ENCODE measurements at regions not wholly inside any gene's neighbourhood (a gene's known extent, or its start where the extent isn't known, plus 50 kb on each side); places are given as distances from the start of the nearest gene placed in this dataset.

DNA sequence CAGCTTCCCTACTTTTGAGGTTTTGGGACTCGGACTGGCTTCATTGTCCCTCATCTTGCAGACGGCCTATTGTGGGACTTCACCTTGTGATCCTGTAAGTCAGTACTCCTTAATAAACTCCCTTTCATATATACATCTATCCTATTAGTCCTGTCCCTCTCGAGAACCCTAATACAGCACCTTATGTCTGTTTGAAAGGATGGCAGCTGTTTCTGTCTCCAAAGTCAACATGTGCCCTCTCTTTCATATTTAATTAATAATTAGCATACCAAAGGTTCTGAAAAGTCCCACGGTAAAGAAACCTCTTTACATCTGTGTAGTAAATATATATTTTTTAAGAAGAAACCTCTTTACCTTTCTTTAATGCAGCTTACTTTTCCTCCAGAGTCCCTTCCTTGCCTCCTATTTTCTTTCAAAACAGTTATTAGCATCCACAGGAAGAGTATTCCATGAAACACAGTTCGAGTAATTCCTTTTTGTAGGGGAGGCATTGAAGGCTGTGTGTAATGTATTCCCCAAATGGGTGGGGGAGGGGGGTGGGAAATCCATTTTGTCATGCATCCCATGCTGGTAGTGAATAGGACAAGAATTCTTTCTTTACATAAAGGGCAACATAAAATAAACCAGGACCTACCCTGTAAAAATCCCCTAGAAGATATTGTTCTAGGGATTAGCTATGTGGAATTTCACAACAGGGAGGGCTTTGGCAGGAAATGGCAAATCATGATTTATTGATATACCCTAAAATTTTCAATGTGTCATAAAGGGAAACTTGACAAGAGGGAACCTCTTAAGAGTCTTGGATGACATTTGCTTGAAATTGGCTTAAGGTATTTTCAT is 241.5 kb downstream of the SUDS3 start:
- ChIA-PET POLR2A (no interaction called here), CTCF (ENCODE audit: low intra/inter-chr PET ratio) (no interaction called here)
- Histone ChIP-seq H4K20me1 (replicated peaks; ENCODE audit: control insufficient read depth, insufficient read depth, low read length) (no peaks in the 10 kb centered on the region), H3K4me1 (replicated peaks in 1 of 2; ENCODE audit: control insufficient read depth in 2 of 2, insufficient read depth in 2 of 2, low read length in 2 of 2) (no peaks in the 10 kb centered on the region), H3K4me2 (ENCODE audit: insufficient read depth, low read length) (no peak overlapping the region), H3K27ac (ENCODE audit: extremely low read depth, low read depth, low read length) (no peak overlapping the region), H3K27me3 (ENCODE audit: control insufficient read depth in 2 of 2, insufficient read depth in 2 of 2, low read length in 2 of 2) (no peaks in the 10 kb centered on the region), H3K9me1 (ENCODE audit: control insufficient read depth, insufficient read depth, low read length) (no peaks in the 10 kb centered on the region), H3K9ac (ENCODE audit: insufficient read depth in 1 of 2, low read depth in 2 of 2, low read length in 2 of 2) (no peak overlapping the region), H3K36me3 (ENCODE audit: control insufficient read depth, insufficient read depth, low read length) (no peaks in the 10 kb centered on the region), H3K4me3 (no peak overlapping the region), H3K79me2 (ENCODE audit: control insufficient read depth, insufficient read depth, low read length) (no peaks in the 10 kb centered on the region), H2AFZ (ENCODE audit: low read depth, low read length) (no peak overlapping the region), H3K9me3 (replicated peaks; ENCODE audit: control insufficient read depth, insufficient read depth, low read depth, low read length) (no peaks in the 10 kb centered on the region)
- no TSS peak for BruUV-seq (replicated peaks)
- FAIRE-seq (no peak), DNase-seq (ENCODE audit: extremely low read depth in 1 of 4, low spot score in 3 of 4) (no peak), ATAC-seq (no peak)
- WGBS (ENCODE audit: insufficient coverage, low coverage, missing lambda C conversion rate) = 2% methylated on average over 5 of the region's 5 CpGs
- in situ Hi-C loops (cut with MboI) = no loop called here
- intact Hi-C loops (cut with micrococcal nuclease) = no loop called here
- TF ChIP-seq PHB2 (IDR thresholded peaks at IDR 0.05; ENCODE audit: low read depth) (no peak), TAF7 (tag; IDR thresholded peaks at IDR 0.05) (no peak), RBM14 (IDR thresholded peaks at IDR 0.05; ENCODE audit: borderline replicate concordance, insufficient read depth, low read depth, low read length) (no peak), HDAC1 (IDR thresholded peaks at IDR 0.05) (no peak), KLF6 (CRISPR knock-in tag; IDR thresholded peaks at IDR 0.05; ENCODE audit: borderline replicate concordance) (no peak), RBM25 (IDR thresholded peaks at IDR 0.05; ENCODE audit: low read depth, low read length, severe bottlenecking) (no peak), ZNF146 (CRISPR knock-in tag; IDR thresholded peaks at IDR 0.05; ENCODE audit: unreplicated experiment) (no peak), ZBTB8A (IDR thresholded peaks at IDR 0.05; ENCODE audit: partially characterized antibody) (no peak), NR2F6 (CRISPR knock-in tag; IDR thresholded peaks at IDR 0.05) (no peak)
- TF ChIP-seq, protein P1, sequence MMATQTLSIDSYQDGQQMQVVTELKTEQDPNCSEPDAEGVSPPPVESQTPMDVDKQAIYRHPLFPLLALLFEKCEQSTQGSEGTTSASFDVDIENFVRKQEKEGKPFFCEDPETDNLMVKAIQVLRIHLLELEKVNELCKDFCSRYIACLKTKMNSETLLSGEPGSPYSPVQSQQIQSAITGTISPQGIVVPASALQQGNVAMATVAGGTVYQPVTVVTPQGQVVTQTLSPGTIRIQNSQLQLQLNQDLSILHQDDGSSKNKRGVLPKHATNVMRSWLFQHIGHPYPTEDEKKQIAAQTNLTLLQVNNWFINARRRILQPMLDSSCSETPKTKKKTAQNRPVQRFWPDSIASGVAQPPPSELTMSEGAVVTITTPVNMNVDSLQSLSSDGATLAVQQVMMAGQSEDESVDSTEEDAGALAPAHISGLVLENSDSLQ (IDR thresholded peaks at IDR 0.05) = no peak
- TF ChIP-seq, protein P2, sequence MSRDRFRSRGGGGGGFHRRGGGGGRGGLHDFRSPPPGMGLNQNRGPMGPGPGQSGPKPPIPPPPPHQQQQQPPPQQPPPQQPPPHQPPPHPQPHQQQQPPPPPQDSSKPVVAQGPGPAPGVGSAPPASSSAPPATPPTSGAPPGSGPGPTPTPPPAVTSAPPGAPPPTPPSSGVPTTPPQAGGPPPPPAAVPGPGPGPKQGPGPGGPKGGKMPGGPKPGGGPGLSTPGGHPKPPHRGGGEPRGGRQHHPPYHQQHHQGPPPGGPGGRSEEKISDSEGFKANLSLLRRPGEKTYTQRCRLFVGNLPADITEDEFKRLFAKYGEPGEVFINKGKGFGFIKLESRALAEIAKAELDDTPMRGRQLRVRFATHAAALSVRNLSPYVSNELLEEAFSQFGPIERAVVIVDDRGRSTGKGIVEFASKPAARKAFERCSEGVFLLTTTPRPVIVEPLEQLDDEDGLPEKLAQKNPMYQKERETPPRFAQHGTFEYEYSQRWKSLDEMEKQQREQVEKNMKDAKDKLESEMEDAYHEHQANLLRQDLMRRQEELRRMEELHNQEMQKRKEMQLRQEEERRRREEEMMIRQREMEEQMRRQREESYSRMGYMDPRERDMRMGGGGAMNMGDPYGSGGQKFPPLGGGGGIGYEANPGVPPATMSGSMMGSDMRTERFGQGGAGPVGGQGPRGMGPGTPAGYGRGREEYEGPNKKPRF (IDR thresholded peaks at IDR 0.05; ENCODE audit: low read depth, low read length) = no peak
- TF ChIP-seq, protein P3, sequence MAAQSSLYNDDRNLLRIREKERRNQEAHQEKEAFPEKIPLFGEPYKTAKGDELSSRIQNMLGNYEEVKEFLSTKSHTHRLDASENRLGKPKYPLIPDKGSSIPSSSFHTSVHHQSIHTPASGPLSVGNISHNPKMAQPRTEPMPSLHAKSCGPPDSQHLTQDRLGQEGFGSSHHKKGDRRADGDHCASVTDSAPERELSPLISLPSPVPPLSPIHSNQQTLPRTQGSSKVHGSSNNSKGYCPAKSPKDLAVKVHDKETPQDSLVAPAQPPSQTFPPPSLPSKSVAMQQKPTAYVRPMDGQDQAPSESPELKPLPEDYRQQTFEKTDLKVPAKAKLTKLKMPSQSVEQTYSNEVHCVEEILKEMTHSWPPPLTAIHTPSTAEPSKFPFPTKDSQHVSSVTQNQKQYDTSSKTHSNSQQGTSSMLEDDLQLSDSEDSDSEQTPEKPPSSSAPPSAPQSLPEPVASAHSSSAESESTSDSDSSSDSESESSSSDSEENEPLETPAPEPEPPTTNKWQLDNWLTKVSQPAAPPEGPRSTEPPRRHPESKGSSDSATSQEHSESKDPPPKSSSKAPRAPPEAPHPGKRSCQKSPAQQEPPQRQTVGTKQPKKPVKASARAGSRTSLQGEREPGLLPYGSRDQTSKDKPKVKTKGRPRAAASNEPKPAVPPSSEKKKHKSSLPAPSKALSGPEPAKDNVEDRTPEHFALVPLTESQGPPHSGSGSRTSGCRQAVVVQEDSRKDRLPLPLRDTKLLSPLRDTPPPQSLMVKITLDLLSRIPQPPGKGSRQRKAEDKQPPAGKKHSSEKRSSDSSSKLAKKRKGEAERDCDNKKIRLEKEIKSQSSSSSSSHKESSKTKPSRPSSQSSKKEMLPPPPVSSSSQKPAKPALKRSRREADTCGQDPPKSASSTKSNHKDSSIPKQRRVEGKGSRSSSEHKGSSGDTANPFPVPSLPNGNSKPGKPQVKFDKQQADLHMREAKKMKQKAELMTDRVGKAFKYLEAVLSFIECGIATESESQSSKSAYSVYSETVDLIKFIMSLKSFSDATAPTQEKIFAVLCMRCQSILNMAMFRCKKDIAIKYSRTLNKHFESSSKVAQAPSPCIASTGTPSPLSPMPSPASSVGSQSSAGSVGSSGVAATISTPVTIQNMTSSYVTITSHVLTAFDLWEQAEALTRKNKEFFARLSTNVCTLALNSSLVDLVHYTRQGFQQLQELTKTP (IDR thresholded peaks at IDR 0.05; ENCODE audit: low read depth in 1 of 2, partially characterized antibody in 2 of 2) = no peak
- TF ChIP-seq, protein P4, sequence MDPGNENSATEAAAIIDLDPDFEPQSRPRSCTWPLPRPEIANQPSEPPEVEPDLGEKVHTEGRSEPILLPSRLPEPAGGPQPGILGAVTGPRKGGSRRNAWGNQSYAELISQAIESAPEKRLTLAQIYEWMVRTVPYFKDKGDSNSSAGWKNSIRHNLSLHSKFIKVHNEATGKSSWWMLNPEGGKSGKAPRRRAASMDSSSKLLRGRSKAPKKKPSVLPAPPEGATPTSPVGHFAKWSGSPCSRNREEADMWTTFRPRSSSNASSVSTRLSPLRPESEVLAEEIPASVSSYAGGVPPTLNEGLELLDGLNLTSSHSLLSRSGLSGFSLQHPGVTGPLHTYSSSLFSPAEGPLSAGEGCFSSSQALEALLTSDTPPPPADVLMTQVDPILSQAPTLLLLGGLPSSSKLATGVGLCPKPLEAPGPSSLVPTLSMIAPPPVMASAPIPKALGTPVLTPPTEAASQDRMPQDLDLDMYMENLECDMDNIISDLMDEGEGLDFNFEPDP (CRISPR knock-in tag; IDR thresholded peaks at IDR 0.05) = no peak
